ENCODE measurements at regions not wholly inside any gene's neighbourhood (a gene's known extent, or its start where the extent isn't known, plus 50 kb on each side); places are given as distances from the start of the nearest gene placed in this dataset.
A peak's percentile ranks its signal among the peaks of the same experiment; 100 is the strongest.

GRCh38 chr15:39100106-39100660 is 480.7 kb upstream of the THBS1 start:
- no peak overlapping the region for H3K4me3 ChIP-seq (ENCODE audit: control insufficient read depth, low read depth, low read length)
- no peak for DNase-seq (ENCODE audit: low read depth)
- TF ChIP-seq CTCF (IDR thresholded peaks at IDR 0.05; ENCODE audit: control insufficient read depth, insufficient read depth, low read depth, low read length, missing control alignments): no peak

- DNase-seq (ENCODE audit: low read depth): no peak
- H3K4me3 ChIP-seq (ENCODE audit: control insufficient read depth, low read depth, low read length): no peak overlapping the region
- TF ChIP-seq CTCF (IDR thresholded peaks at IDR 0.05; ENCODE audit: control insufficient read depth, insufficient read depth, low read depth, low read length, missing control alignments): no peak
These were observed 478.4 kb upstream of the THBS1 start for GRCh38 chr15:39102431-39102830.

- DNase-seq (ENCODE audit: low read depth): no peak
- no peak overlapping the region for H3K4me3 ChIP-seq (ENCODE audit: control insufficient read depth, low read depth, low read length)
- no peak for TF ChIP-seq CTCF (IDR thresholded peaks at IDR 0.05; ENCODE audit: control insufficient read depth, insufficient read depth, low read depth, low read length, missing control alignments)
These were observed 473.9 kb upstream of the THBS1 start for GRCh38 chr15:39106950-39107349.

- no peak overlapping the region for H3K4me3 ChIP-seq (ENCODE audit: control insufficient read depth, low read depth, low read length)
- no peak for DNase-seq (ENCODE audit: low read depth)
- TF ChIP-seq CTCF (IDR thresholded peaks at IDR 0.05; ENCODE audit: control insufficient read depth, insufficient read depth, low read depth, low read length, missing control alignments): no peak
These were observed 472.9 kb upstream of the THBS1 start for GRCh38 chr15:39108021-39108420.

- peak; percentile 77 for DNase-seq (ENCODE audit: low read depth)
- no peak for TF ChIP-seq CTCF (IDR thresholded peaks at IDR 0.05; ENCODE audit: control insufficient read depth, insufficient read depth, low read depth, low read length, missing control alignments)
These were observed 470.5 kb upstream of the THBS1 start for GRCh38 chr15:39110336-39110735.

GRCh38 chr15:39110746-39111145 is 470.1 kb upstream of the THBS1 start:
- H3K4me3 ChIP-seq (ENCODE audit: control insufficient read depth, low read depth, low read length): no peak overlapping the region
- no peak for TF ChIP-seq CTCF (IDR thresholded peaks at IDR 0.05; ENCODE audit: control insufficient read depth, insufficient read depth, low read depth, low read length, missing control alignments)
- no peak for DNase-seq (ENCODE audit: low read depth)

More at GRCh38 chr15:39110336-39110735, 470.5 kb upstream of the THBS1 start:
- no peak overlapping the region for H3K4me3 ChIP-seq (ENCODE audit: control insufficient read depth, low read depth, low read length)

- no peak overlapping the region for H3K4me3 ChIP-seq (ENCODE audit: control insufficient read depth, low read depth, low read length)
- TF ChIP-seq CTCF (IDR thresholded peaks at IDR 0.05; ENCODE audit: control insufficient read depth, insufficient read depth, low read depth, low read length, missing control alignments): no peak
- DNase-seq (ENCODE audit: low read depth): no peak
These were observed 467.1 kb upstream of the THBS1 start for GRCh38 chr15:39113741-39114140.

Measured in AG09309 (cell line).